NK-92 (cell line): ENCODE measurements at regions not wholly inside any gene's neighbourhood (a gene's known extent, or its start where the extent isn't known, plus 50 kb on each side); places are given as distances from the start of the nearest gene placed in this dataset.

ENCODE experiments used
- DNase-seq: peaks from one replicate; lab custom pipeline; 2025; ENCODE audit not compliant: unreplicated experiment; lab: John Stamatoyannopoulos, UW

DNA sequence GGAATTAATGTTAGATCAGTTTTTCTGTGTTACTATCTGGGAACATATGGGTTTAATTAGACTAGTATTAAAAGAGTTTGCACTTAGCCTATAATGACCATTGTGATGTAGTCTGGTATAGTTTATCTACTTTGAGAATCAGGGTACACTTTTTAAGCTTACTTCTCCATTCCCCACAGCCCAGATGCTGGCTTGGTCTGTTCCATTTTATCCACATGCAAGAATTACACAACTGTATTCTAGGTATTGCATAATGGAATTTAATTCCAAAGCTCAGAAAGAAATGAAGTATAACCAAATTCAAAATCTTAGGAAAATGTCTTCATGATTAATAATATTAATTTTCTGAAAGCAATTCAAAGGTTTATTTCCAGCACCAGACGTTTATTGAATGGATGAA is 122.2 kb upstream of the PDGFD start:
- no peak for DNase-seq

DNA sequence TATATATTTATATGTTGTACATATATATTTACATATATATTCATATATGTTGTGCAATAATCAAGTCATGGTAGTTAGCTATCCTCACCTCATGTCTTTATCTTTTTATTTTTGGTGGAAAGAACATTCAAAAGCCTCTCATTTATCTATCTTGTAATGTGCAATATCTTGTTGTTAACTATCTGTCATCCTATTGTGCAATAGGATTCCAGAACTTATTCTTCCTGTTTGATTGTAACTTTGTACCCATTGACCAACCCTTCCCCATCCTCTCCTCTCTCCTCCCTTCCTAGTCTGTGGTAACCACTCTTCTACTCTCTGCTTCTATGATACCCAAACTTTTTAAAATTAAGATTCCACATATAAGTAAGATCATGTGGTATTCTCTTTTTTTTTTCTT is 115.6 kb upstream of the PDGFD start:
- DNase-seq: no peak

DNA sequence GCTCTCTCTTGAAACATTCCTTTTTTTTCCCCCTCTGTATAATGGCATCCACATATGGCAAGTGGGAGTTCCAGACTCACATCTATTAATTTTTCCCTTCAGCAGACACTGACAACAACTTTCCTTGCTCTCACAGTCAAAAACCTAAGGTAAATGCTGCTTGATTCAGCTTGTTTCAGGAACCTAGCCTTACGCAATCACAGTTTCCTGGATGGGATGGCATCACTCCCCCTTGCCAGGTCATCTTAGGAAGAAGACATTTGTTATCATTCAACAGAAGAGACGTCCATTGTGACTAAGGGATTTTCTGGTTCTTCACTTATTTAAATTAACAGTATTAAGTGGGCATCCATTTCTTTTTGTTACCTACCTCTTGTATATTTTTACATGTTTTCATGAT is 112.0 kb upstream of the PDGFD start:
- no peak for DNase-seq

DNA sequence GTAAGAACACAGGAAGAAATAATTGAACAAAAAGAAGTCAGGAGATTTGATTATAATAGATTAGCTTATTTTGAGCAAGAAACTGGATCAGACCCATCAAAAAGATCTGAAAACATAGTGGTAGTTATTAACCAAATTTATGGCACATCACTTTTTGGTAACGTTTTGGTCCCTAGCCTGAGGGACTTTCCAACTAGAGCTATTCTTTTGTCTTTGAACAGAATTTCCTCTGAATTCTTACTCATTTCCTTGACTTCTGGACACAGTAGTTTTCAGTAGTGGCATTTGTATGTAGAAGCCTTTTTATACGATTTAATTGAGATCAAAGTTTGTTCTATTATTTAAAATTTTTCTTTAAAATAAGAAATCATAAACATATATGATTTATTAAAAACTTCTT is 96.5 kb upstream of the PDGFD start:
- DNase-seq: no peak

DNA sequence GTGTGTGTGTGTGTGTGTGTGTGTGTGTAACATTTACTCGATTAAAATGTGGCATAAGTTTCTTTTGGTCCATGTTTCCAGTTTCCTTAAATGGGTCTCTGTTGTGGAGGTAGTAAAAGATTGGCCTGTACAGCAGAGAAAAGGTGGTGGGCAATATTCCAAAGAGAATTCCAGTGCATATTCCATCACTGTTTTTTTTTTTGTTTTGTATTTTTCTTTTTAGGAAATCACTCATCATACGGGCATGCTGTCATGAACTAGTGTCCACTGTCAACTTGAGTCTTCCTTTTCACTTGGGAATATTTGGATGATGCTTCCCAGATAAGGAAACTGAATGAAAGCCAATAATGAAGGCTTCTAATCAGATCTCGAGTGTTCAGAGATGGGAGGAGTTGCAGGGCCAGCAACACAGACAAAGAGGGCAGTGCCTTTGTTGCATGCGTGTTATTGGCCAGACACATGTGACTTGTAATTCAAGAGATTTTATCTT is 95.2 kb upstream of the PDGFD start:
- no peak for DNase-seq

DNA sequence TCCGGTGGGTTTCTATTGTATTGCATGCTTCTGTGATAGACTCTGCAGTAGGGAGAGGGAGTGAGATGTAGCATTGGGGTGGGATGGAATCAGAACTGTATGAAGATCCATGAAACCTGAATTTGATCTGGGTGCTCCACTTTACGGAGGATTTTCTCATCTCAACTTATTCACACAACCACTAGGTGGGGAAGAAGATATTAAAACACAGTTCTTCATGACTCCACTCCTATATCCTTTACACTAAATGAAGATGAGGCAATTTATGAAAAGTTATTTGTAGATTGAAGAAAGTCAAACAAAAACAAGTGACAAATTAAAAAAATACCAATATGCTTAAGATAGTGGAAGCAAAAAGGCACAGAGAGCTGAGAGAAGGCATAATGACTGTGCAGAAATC is 92.6 kb upstream of the PDGFD start:
- DNase-seq: no peak

DNA sequence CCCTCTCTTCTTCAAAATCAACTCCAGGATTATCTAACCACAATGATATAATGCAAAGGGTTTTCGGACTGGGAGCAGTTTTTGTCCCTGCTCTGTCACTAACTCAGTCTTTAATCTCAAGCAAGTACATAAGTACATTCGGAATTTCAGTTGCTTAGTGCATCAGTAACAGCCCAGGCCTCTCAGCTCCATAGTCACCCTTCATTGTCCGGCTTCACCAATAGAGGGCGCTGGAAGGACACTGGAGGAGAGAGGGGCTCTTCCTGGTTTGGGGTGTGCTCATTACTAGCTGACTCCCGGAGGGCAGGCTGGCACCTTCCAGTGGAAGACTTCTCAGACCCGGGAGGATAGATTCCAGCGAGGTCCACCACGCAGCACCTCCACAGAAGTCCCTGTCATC is 90.4 kb upstream of the PDGFD start:
- no peak for DNase-seq

DNA sequence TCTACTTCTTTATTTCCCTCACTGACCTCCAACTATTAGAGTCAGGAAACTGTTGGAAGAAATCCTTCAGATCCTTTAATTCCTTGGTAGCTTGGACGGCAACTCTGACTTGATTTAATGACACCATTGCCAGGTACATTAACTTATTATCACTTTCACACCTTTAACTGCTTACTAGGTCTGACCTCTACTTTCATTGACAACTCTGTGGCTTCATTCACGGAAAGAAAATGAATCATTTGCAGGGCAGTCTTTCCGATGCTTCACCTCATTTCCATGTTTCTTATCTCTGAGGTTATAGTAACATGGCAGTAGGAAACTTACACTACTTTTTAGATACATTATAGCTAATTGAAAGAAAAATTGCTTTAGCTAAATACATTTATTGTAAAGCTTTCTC is 82.6 kb upstream of the PDGFD start:
- no peak for DNase-seq

DNA sequence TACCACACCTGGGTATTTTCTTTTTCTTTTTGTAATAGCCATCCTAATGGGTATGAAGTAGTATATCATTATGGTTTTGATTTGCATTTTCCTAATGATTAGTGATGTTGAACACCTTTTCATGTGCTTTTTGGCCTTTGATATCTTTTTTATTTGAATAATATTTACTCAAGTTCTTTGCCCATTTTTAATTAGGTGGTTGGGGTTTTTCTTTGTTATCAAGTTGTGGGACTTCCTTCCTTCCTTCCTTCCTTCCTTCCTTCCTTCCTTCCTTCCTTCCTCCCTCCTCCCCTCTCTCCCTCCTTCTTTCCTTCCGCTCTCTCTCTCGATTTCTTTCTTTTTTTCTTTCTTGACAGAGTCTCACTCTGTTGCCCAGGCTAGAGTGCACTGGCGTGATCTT is 75.0 kb upstream of the PDGFD start:
- DNase-seq: no peak

DNA sequence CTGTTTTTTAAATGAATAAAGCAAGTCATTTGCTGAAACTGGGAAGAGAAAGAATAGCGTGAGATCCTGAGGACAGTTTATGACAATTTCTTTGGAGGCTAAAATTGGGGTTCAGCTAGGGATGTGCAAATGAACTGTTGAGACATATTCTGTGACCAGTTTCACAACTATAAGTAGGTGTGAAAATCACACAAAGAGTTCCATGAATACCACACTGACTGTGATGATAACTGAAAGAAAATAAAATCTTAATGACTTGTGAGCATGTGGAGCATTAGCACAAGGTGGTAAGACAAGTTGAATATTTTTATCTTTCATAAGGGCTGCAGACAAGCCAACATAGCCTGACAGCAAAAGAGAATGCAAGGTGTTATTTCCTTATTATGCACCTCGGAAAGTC is 61.1 kb upstream of the PDGFD start:
- DNase-seq: no peak

DNA sequence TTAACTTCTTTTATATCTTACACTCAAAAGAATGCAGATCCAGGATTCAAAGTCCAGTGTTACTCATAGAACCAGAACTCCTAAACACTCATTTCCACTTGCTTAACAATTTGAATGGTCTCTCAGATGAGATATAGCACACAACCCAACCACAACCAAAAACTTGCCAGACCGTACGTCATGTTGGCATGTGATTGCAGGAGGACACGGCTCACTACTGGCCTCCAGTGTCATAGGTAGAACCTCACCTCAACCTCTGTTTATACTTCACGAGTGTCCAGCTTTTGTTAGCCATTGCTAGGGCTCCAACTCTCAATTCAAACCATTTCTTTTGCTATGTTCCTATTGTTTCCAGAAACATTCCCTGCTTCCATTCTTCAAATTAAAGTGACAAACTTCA is 58.5 kb upstream of the PDGFD start:
- no peak for DNase-seq

DNA sequence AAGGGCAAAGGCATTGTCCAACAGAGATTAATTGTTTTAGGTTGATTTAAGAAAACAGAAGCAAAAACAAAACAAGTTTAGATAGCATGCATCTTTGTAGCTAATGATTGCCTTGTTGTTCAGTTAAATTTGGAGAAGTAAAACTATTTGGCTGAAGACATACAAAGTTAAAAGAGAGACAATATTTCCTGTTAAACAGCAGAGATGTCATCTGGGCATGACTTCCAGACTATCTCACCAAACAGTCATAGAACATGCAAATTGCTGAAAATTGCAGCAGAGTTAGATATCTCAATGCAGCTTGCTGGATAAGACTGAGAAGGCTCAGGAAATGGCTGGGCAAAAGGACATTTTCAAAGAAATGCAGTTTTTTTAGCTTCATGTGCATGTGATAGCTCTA is 57.5 kb upstream of the PDGFD start:
- DNase-seq: no peak

DNA sequence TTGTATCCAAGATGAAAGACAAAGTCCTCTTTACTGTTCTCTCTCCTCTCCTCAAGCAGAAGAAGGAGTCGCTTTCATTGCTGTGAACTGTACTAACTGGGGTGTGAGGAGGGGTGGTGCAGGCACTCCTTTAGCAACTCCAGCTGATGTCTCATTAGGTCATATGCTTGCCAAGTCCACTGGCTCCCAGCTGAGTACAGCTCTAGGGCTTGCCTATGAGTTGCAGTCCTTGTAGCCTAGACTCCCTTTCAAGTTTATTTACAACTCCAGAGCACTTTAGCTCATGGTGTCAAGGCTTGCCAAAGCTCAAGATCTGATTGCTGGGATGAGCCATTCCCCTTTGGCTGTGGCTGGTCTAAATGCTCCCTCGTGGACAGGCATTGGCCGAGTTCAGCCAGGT is 55.1 kb upstream of the PDGFD start:
- no peak for DNase-seq

DNA sequence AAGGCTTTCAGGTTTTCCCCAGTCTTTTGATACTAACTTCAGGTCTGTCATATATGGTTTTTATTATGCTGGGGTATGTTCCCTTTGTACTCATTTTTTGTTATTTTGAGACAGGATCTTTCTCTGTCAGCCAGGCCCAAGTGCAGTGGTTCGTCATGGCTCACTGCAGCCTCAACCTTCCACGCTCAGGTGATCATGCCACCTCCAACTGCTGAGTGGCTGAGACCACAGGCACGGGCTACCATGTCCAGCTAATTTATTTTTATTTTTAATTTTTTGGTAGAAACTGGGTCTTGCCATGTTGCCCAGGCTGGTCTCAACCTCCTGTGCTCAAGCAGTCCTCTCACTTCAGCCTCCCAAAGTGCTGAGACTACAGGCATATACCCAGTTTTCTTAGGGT is 50.6 kb upstream of the PDGFD start:
- no peak for DNase-seq
